ENCODE measurements at regions not wholly inside any gene's neighbourhood (a gene's known extent, or its start where the extent isn't known, plus 50 kb on each side); places are given as distances from the start of the nearest gene placed in this dataset.

- TF ChIP-seq, protein P1, sequence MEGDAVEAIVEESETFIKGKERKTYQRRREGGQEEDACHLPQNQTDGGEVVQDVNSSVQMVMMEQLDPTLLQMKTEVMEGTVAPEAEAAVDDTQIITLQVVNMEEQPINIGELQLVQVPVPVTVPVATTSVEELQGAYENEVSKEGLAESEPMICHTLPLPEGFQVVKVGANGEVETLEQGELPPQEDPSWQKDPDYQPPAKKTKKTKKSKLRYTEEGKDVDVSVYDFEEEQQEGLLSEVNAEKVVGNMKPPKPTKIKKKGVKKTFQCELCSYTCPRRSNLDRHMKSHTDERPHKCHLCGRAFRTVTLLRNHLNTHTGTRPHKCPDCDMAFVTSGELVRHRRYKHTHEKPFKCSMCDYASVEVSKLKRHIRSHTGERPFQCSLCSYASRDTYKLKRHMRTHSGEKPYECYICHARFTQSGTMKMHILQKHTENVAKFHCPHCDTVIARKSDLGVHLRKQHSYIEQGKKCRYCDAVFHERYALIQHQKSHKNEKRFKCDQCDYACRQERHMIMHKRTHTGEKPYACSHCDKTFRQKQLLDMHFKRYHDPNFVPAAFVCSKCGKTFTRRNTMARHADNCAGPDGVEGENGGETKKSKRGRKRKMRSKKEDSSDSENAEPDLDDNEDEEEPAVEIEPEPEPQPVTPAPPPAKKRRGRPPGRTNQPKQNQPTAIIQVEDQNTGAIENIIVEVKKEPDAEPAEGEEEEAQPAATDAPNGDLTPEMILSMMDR (optimal IDR thresholded peaks at IDR 0.05 in 1 of 3, IDR thresholded peaks at IDR 0.05 in 1 of 3, conservative IDR thresholded peaks at IDR 0.05 in 1 of 3; ENCODE audit: extremely low read depth in 1 of 3, insufficient read depth in 2 of 3, low read length in 3 of 3), result no peak
- TF ChIP-seq EZH2 (IDR thresholded peaks at IDR 0.05; ENCODE audit: low read length), result no peak
Observed at GRCh38 chr2:161076936-161077335, 83.3 kb upstream of the TANK start.

Data from keratinocyte (primary cell).